Brain pericyte (primary cell): ENCODE measurements at regions not wholly inside any gene's neighbourhood (a gene's known extent, or its start where the extent isn't known, plus 50 kb on each side); places are given as distances from the start of the nearest gene placed in this dataset.
"Not testable (repeated sequence)": the region's sequence is repeated elsewhere in the genome, so short reads cannot be mapped to it uniquely, and the experiment has no call there.

Experiments
- DNase-seq: peaks from one replicate; pipeline ENCODE4 v3.0.0-alpha.2; 2012; ENCODE audit warnings: low read depth, low spot score

- no peak for DNase-seq
These were observed 152.4 kb upstream of the PTPN1 start for GRCh38 chr20:50357783-50358161.

GRCh38 chr20:50358166-50358565 is 152.0 kb upstream of the PTPN1 start:
- no peak for DNase-seq

GRCh38 chr20:50358971-50359370 is 151.2 kb upstream of the PTPN1 start:
- DNase-seq, result no peak

- DNase-seq, result no peak
These were observed 150.5 kb upstream of the PTPN1 start for GRCh38 chr20:50359607-50360217.

- DNase-seq, result no peak
These were observed 149.9 kb upstream of the PTPN1 start for GRCh38 chr20:50360218-50360672.

GRCh38 chr20:50360921-50361320 is 149.3 kb upstream of the PTPN1 start:
- no peak for DNase-seq

- DNase-seq, result not testable (repeated sequence)
These were observed 148.0 kb upstream of the PTPN1 start for GRCh38 chr20:50362177-50362576.

GRCh38 chr20:50363027-50363426 is 147.2 kb upstream of the PTPN1 start:
- no peak for DNase-seq

GRCh38 chr20:50363479-50363878 is 146.7 kb upstream of the PTPN1 start:
- DNase-seq, result no peak

GRCh38 chr20:50364542-50364941 is 145.6 kb upstream of the PTPN1 start:
- no peak for DNase-seq

GRCh38 chr20:50366270-50367103 is 143.7 kb upstream of the PTPN1 start:
- no peak for DNase-seq

GRCh38 chr20:50367104-50367674 is 143.0 kb upstream of the PTPN1 start:
- DNase-seq, result no peak

GRCh38 chr20:50367739-50368375 is 142.3 kb upstream of the PTPN1 start:
- no peak for DNase-seq

- DNase-seq, result no peak
These were observed 141.8 kb upstream of the PTPN1 start for GRCh38 chr20:50368386-50368785.

- no peak for DNase-seq
These were observed 141.4 kb upstream of the PTPN1 start for GRCh38 chr20:50368813-50369224.

GRCh38 chr20:50369225-50370035 is 140.8 kb upstream of the PTPN1 start:
- DNase-seq, result no peak

GRCh38 chr20:50370036-50370566 is 140.1 kb upstream of the PTPN1 start:
- no peak for DNase-seq

- no peak for DNase-seq
These were observed 138.1 kb upstream of the PTPN1 start for GRCh38 chr20:50371878-50372769.

GRCh38 chr20:50372770-50373088 is 137.5 kb upstream of the PTPN1 start:
- no peak for DNase-seq

- no peak for DNase-seq
These were observed 136.4 kb upstream of the PTPN1 start for GRCh38 chr20:50373674-50374286.
